RWPE2 (cell line): ENCODE measurements at regions not wholly inside any gene's neighbourhood (a gene's known extent, or its start where the extent isn't known, plus 50 kb on each side); places are given as distances from the start of the nearest gene placed in this dataset.

ENCODE experiments used
- ATAC-seq: fragments of 200-7000 bp; cut with Tn5 transposase; 3 replicates; pipeline ENCODE4 v1.9.1; 2021; ENCODE audit warnings: low read depth
- DNase-seq: peaks from one replicate; pipeline ENCODE4 v3.0.0-alpha.2; 2020; ENCODE audit warnings: low spot score
- H3K27ac ChIP-seq: fragments of 450-650 bp; 2 replicates; pipeline ENCODE4 v1.5.1; 2017; ENCODE audit warnings: mild to moderate bottlenecking; ENCODE audit not compliant: poor library complexity, severe bottlenecking
- H3K27me3 ChIP-seq: fragments of 250-450 bp; sonication (Bioruptor Pico); 2 replicates; pipeline ENCODE4 v1.5.1; 2021; ENCODE audit warnings: mild to moderate bottlenecking, moderate library complexity; ENCODE audit not compliant: insufficient read depth, poor library complexity, severe bottlenecking
- H3K36me3 ChIP-seq: fragments of 250-450 bp; sonication (Bioruptor Pico); 2 replicates; pipeline ENCODE4 v1.5.1; 2020; ENCODE audit warnings: low read depth, mild to moderate bottlenecking, moderate library complexity
- H3K4me1 ChIP-seq: fragments of 250-450 bp; sonication (Bioruptor Pico); 2 replicates; pipeline ENCODE4 v1.5.1; 2021; ENCODE audit warnings: mild to moderate bottlenecking, moderate library complexity; ENCODE audit not compliant: insufficient read depth, poor library complexity, severe bottlenecking
- H3K4me3 ChIP-seq: fragments of 250-450 bp; sonication (Bioruptor Pico); 2 replicates; pipeline ENCODE4 v1.5.1; 2021; ENCODE audit warnings: mild to moderate bottlenecking, moderate library complexity; ENCODE audit not compliant: severe bottlenecking
- H3K9me3 ChIP-seq: fragments of 250-450 bp; sonication (Bioruptor Pico); 2 replicates; pipeline ENCODE4 v1.5.1; 2021; ENCODE audit warnings: mild to moderate bottlenecking, moderate library complexity; ENCODE audit not compliant: severe bottlenecking
- CTCF ChIP-seq: fragments of 450-650 bp; IDR thresholded peaks from one replicate; pipeline ENCODE4 v1.5.1; 2017; ENCODE audit warnings: mild to moderate bottlenecking, moderate library complexity; ENCODE audit not compliant: poor library complexity, severe bottlenecking

- Histone ChIP-seq H3K9me3 (no peaks in the 10 kb centered on the region), H3K4me3 (no peak overlapping the region), H3K4me1 (peaks cover 29% of the 10 kb centered on the region), H3K27ac (peak overlapping the region; percentile 92), H3K27me3 (no peaks in the 10 kb centered on the region), H3K36me3 (no peaks in the 10 kb centered on the region)
- ATAC-seq (peak; percentile 98), DNase-seq (no peak)
- TF ChIP-seq CTCF: no peak
Measured at GRCh38 chr1:182217967-182218366, 156.5 kb upstream of the ZNF648 start.

GRCh38 chr1:182217071-182217470, 155.6 kb upstream of the ZNF648 start:
- Histone ChIP-seq H3K27me3 (no peaks in the 10 kb centered on the region), H3K27ac (peak overlapping the region; percentile 92), H3K9me3 (no peaks in the 10 kb centered on the region), H3K4me3 (no peak overlapping the region), H3K36me3 (no peaks in the 10 kb centered on the region), H3K4me1 (peaks cover 29% of the 10 kb centered on the region)
- no peak for DNase-seq
- peak; percentile 60 for ATAC-seq
- no peak for TF ChIP-seq CTCF

GRCh38 chr1:182215764-182216163, 154.3 kb upstream of the ZNF648 start:
- peak overlapping the region; percentile 92 for H3K27ac ChIP-seq
- no peak for DNase-seq
- no peak overlapping the region for H3K4me3 ChIP-seq
- H3K36me3 ChIP-seq: no peaks in the 10 kb centered on the region
- no peaks in the 10 kb centered on the region for H3K9me3 ChIP-seq
- no peak for ATAC-seq
- H3K27me3 ChIP-seq: no peaks in the 10 kb centered on the region
- no peak for TF ChIP-seq CTCF
- peaks cover 29% of the 10 kb centered on the region for H3K4me1 ChIP-seq

- TF ChIP-seq CTCF: no peak
- no peaks in the 10 kb centered on the region for H3K36me3 ChIP-seq
- DNase-seq: no peak
Measured at GRCh38 chr1:182213163-182213562, 151.7 kb upstream of the ZNF648 start.

GRCh38 chr1:182211386-182211785, 149.9 kb upstream of the ZNF648 start:
- Histone ChIP-seq H3K27me3 (no peaks in the 10 kb centered on the region), H3K9me3 (no peaks in the 10 kb centered on the region), H3K4me1 (peaks cover 7% of the 10 kb centered on the region), H3K4me3 (no peak overlapping the region), H3K36me3 (no peaks in the 10 kb centered on the region), H3K27ac (no peak overlapping the region)
- no peak for TF ChIP-seq CTCF
- no peak for DNase-seq
- no peak for ATAC-seq

More at GRCh38 chr1:182213163-182213562, 151.7 kb upstream of the ZNF648 start:
- Histone ChIP-seq H3K9me3 (no peaks in the 10 kb centered on the region), H3K27ac (no peak overlapping the region), H3K4me3 (no peak overlapping the region), H3K27me3 (no peaks in the 10 kb centered on the region), H3K4me1 (peaks cover 25% of the 10 kb centered on the region)
- ATAC-seq: no peak
